ENCODE measurements at regions not wholly inside any gene's neighbourhood (a gene's known extent, or its start where the extent isn't known, plus 50 kb on each side); places are given as distances from the start of the nearest gene placed in this dataset.

GRCh38 chr13:33707449-33707848, 110.5 kb upstream of the RFC3 start:
- H3K4me1 ChIP-seq (ENCODE audit: control insufficient read depth in 1 of 2, insufficient read depth in 2 of 2, low read length in 2 of 2): no peaks in the 10 kb centered on the region
- H3K4me3 ChIP-seq (ENCODE audit: low read depth in 1 of 2, low read length in 2 of 2): no peak overlapping the region
- H3K27ac ChIP-seq (ENCODE audit: low read depth, low read length): no peak overlapping the region
- no peak overlapping the region for H3K9ac ChIP-seq (ENCODE audit: low read depth in 1 of 2, low read length in 2 of 2)
- H3K27me3 ChIP-seq (ENCODE audit: control insufficient read depth in 1 of 2, insufficient read depth in 2 of 2, low read length in 2 of 2): no peaks in the 10 kb centered on the region
- H3K36me3 ChIP-seq (ENCODE audit: control insufficient read depth in 1 of 2, insufficient read depth in 2 of 2, low read length in 2 of 2): no peaks in the 10 kb centered on the region
- peaks cover 0 to 8% of the 10 kb centered on the region in 2 donors for H3K9me3 ChIP-seq (ENCODE audit: control insufficient read depth in 1 of 2, low read length in 2 of 2)

- Histone ChIP-seq H3K27ac (ENCODE audit: low read depth, low read length) (no peak overlapping the region), H3K36me3 (ENCODE audit: control insufficient read depth in 1 of 2, insufficient read depth in 2 of 2, low read length in 2 of 2) (no peaks in the 10 kb centered on the region), H3K9ac (ENCODE audit: low read depth in 1 of 2, low read length in 2 of 2) (no peak overlapping the region), H3K4me3 (ENCODE audit: low read depth in 1 of 2, low read length in 2 of 2) (no peak overlapping the region), H3K9me3 (ENCODE audit: control insufficient read depth in 1 of 2, low read length in 2 of 2) (no peaks in the 10 kb centered on the region), H3K4me1 (ENCODE audit: control insufficient read depth in 1 of 2, insufficient read depth in 2 of 2, low read length in 2 of 2) (no peaks in the 10 kb centered on the region), H3K27me3 (ENCODE audit: control insufficient read depth in 1 of 2, insufficient read depth in 2 of 2, low read length in 2 of 2) (no peaks in the 10 kb centered on the region)
These were observed 107.0 kb upstream of the RFC3 start for GRCh38 chr13:33710924-33711323.

DNA sequence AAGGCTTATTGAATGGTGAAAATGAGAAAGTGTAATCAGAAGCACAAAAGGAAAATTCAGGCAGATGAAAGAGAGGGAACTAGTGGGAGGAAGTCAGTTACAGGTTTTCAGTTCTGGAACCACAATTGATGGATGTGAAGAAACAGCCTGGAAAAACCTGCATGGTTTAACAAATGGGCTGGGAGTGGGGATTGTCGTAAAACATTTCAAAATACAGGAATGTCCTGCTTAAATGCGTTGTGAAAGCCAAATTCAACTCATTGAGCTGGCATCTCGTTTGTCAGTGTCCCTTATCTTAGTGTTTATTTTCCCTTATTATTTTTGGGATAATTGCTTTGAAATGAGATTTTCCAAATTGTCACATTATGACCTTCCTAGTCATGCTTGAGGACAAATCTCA, 106.5 kb upstream of the RFC3 start:
- Histone ChIP-seq H3K27me3 (ENCODE audit: control insufficient read depth in 1 of 2, insufficient read depth in 2 of 2, low read length in 2 of 2) (no peaks in the 10 kb centered on the region), H3K9me3 (ENCODE audit: control insufficient read depth in 1 of 2, low read length in 2 of 2) (no peaks in the 10 kb centered on the region), H3K36me3 (ENCODE audit: control insufficient read depth in 1 of 2, insufficient read depth in 2 of 2, low read length in 2 of 2) (no peaks in the 10 kb centered on the region), H3K4me3 (ENCODE audit: low read depth in 1 of 2, low read length in 2 of 2) (no peak overlapping the region), H3K4me1 (ENCODE audit: control insufficient read depth in 1 of 2, insufficient read depth in 2 of 2, low read length in 2 of 2) (no peaks in the 10 kb centered on the region), H3K27ac (ENCODE audit: low read depth, low read length) (no peak overlapping the region), H3K9ac (ENCODE audit: low read depth in 1 of 2, low read length in 2 of 2) (no peak overlapping the region)

DNA sequence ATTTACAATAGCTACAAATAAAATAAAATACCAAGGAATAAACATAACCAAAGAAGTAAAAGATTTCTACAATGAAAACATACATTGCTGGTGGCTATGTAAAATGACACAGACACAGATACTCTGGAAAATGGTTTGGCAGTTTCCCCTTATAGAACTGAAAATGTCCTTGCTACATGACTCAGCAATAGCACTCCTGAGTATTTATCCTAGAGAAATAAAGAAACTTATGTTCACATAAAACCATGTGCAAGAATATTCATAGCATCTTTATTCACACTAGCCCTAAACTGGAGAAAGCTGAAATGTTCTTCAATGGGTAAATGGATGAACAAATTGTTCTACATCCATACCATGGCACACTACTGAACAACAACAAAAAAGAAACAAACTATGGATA, 100.2 kb upstream of the RFC3 start:
- H3K4me1 ChIP-seq (ENCODE audit: control insufficient read depth in 1 of 2, insufficient read depth in 2 of 2, low read length in 2 of 2): peaks cover 5 to 17% of the 10 kb centered on the region in 2 donors
- no peak overlapping the region for H3K9ac ChIP-seq (ENCODE audit: low read depth in 1 of 2, low read length in 2 of 2)
- H3K27ac ChIP-seq (ENCODE audit: low read depth, low read length): no peak overlapping the region
- H3K9me3 ChIP-seq (ENCODE audit: control insufficient read depth in 1 of 2, low read length in 2 of 2): no peaks in the 10 kb centered on the region
- H3K4me3 ChIP-seq (ENCODE audit: low read depth in 1 of 2, low read length in 2 of 2): no peak overlapping the region
- H3K36me3 ChIP-seq (ENCODE audit: control insufficient read depth in 1 of 2, insufficient read depth in 2 of 2, low read length in 2 of 2): no peaks in the 10 kb centered on the region
- no peaks in the 10 kb centered on the region for H3K27me3 ChIP-seq (ENCODE audit: control insufficient read depth in 1 of 2, insufficient read depth in 2 of 2, low read length in 2 of 2)

- H3K27ac ChIP-seq (ENCODE audit: low read depth, low read length): no peak overlapping the region
- no peaks in the 10 kb centered on the region for H3K9me3 ChIP-seq (ENCODE audit: control insufficient read depth in 1 of 2, low read length in 2 of 2)
- no peaks in the 10 kb centered on the region for H3K27me3 ChIP-seq (ENCODE audit: control insufficient read depth in 1 of 2, insufficient read depth in 2 of 2, low read length in 2 of 2)
- H3K36me3 ChIP-seq (ENCODE audit: control insufficient read depth in 1 of 2, insufficient read depth in 2 of 2, low read length in 2 of 2): no peaks in the 10 kb centered on the region
- H3K9ac ChIP-seq (ENCODE audit: low read depth in 1 of 2, low read length in 2 of 2): no peak overlapping the region
- H3K4me3 ChIP-seq (ENCODE audit: low read depth in 1 of 2, low read length in 2 of 2): no peak overlapping the region
- H3K4me1 ChIP-seq (ENCODE audit: control insufficient read depth in 1 of 2, insufficient read depth in 2 of 2, low read length in 2 of 2): peaks cover 12 to 26% of the 10 kb centered on the region in 2 donors
These were observed 96.2 kb upstream of the RFC3 start for GRCh38 chr13:33721724-33722123.

GRCh38 chr13:33722216-33722915, 95.6 kb upstream of the RFC3 start:
- Histone ChIP-seq H3K27me3 (ENCODE audit: control insufficient read depth in 1 of 2, insufficient read depth in 2 of 2, low read length in 2 of 2) (no peaks in the 10 kb centered on the region), H3K4me1 (ENCODE audit: control insufficient read depth in 1 of 2, insufficient read depth in 2 of 2, low read length in 2 of 2) (peaks cover 12 to 26% of the 10 kb centered on the region in 2 donors), H3K9me3 (ENCODE audit: control insufficient read depth in 1 of 2, low read length in 2 of 2) (no peaks in the 10 kb centered on the region), H3K9ac (ENCODE audit: low read depth in 1 of 2, low read length in 2 of 2) (no peak overlapping the region), H3K36me3 (ENCODE audit: control insufficient read depth in 1 of 2, insufficient read depth in 2 of 2, low read length in 2 of 2) (no peaks in the 10 kb centered on the region), H3K27ac (ENCODE audit: low read depth, low read length) (no peak overlapping the region), H3K4me3 (ENCODE audit: low read depth in 1 of 2, low read length in 2 of 2) (no peak overlapping the region)

DNA sequence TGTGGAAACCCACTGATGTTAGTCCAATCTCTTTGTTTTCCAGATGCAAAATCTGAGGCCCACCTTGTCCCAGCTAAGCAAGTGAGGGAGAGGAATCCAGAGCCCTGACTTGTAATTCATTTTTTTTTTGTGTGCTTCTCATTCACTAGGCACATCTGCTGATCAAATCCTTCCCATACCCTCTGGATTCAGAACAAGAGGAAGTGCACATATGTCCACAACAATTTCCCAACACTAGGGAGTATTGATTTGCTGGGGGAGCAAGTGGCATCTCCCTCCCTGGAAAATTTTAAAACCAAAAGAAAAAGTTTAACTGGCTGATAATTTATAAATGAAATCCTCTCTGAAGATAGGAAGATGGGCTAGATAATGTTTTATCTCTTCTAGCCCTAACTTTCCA, 94.6 kb upstream of the RFC3 start:
- Histone ChIP-seq H3K9ac (ENCODE audit: low read depth in 1 of 2, low read length in 2 of 2) (no peak overlapping the region), H3K36me3 (ENCODE audit: control insufficient read depth in 1 of 2, insufficient read depth in 2 of 2, low read length in 2 of 2) (no peaks in the 10 kb centered on the region), H3K9me3 (ENCODE audit: control insufficient read depth in 1 of 2, low read length in 2 of 2) (no peaks in the 10 kb centered on the region), H3K4me1 (ENCODE audit: control insufficient read depth in 1 of 2, insufficient read depth in 2 of 2, low read length in 2 of 2) (peaks cover 15 to 31% of the 10 kb centered on the region in 2 donors), H3K4me3 (ENCODE audit: low read depth in 1 of 2, low read length in 2 of 2) (no peak overlapping the region), H3K27ac (ENCODE audit: low read depth, low read length) (no peak overlapping the region), H3K27me3 (ENCODE audit: control insufficient read depth in 1 of 2, insufficient read depth in 2 of 2, low read length in 2 of 2) (no peaks in the 10 kb centered on the region)

GRCh38 chr13:33723772-33724435, 94.0 kb upstream of the RFC3 start:
- no peaks in the 10 kb centered on the region for H3K27me3 ChIP-seq (ENCODE audit: control insufficient read depth in 1 of 2, insufficient read depth in 2 of 2, low read length in 2 of 2)
- H3K4me3 ChIP-seq (ENCODE audit: low read depth in 1 of 2, low read length in 2 of 2): no peak overlapping the region
- no peak overlapping the region for H3K9ac ChIP-seq (ENCODE audit: low read depth in 1 of 2, low read length in 2 of 2)
- H3K27ac ChIP-seq (ENCODE audit: low read depth, low read length): no peak overlapping the region
- no peaks in the 10 kb centered on the region for H3K9me3 ChIP-seq (ENCODE audit: control insufficient read depth in 1 of 2, low read length in 2 of 2)
- peaks cover 17 to 36% of the 10 kb centered on the region in 2 donors for H3K4me1 ChIP-seq (ENCODE audit: control insufficient read depth in 1 of 2, insufficient read depth in 2 of 2, low read length in 2 of 2)
- no peaks in the 10 kb centered on the region for H3K36me3 ChIP-seq (ENCODE audit: control insufficient read depth in 1 of 2, insufficient read depth in 2 of 2, low read length in 2 of 2)

DNA sequence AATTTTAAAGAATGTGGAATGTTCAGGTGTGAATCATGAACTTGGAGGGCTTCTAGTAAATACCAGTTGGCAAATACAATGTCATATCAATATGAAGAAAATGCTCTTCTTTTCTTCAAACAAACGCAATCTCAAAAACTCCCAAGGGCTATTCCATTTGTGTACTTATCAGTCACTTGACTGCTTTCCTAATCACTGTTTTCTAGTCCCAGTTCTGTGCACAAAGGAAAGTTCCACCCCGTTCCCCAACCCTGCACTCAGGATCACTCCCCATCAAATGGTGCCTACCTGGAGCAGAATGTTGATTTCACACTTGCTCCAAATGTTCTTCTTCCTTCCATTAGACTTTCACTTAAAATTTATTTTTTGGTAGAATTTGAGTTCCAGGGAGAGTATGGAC, 92.6 kb upstream of the RFC3 start:
- Histone ChIP-seq H3K9me3 (ENCODE audit: control insufficient read depth in 1 of 2, low read length in 2 of 2) (no peaks in the 10 kb centered on the region), H3K27ac (ENCODE audit: low read depth, low read length) (no peak overlapping the region), H3K36me3 (ENCODE audit: control insufficient read depth in 1 of 2, insufficient read depth in 2 of 2, low read length in 2 of 2) (no peaks in the 10 kb centered on the region), H3K4me1 (ENCODE audit: control insufficient read depth in 1 of 2, insufficient read depth in 2 of 2, low read length in 2 of 2) (peaks cover 17 to 37% of the 10 kb centered on the region in 2 donors), H3K9ac (ENCODE audit: low read depth in 1 of 2, low read length in 2 of 2) (no peak overlapping the region), H3K4me3 (ENCODE audit: low read depth in 1 of 2, low read length in 2 of 2) (no peak overlapping the region), H3K27me3 (ENCODE audit: control insufficient read depth in 1 of 2, insufficient read depth in 2 of 2, low read length in 2 of 2) (no peaks in the 10 kb centered on the region)

DNA sequence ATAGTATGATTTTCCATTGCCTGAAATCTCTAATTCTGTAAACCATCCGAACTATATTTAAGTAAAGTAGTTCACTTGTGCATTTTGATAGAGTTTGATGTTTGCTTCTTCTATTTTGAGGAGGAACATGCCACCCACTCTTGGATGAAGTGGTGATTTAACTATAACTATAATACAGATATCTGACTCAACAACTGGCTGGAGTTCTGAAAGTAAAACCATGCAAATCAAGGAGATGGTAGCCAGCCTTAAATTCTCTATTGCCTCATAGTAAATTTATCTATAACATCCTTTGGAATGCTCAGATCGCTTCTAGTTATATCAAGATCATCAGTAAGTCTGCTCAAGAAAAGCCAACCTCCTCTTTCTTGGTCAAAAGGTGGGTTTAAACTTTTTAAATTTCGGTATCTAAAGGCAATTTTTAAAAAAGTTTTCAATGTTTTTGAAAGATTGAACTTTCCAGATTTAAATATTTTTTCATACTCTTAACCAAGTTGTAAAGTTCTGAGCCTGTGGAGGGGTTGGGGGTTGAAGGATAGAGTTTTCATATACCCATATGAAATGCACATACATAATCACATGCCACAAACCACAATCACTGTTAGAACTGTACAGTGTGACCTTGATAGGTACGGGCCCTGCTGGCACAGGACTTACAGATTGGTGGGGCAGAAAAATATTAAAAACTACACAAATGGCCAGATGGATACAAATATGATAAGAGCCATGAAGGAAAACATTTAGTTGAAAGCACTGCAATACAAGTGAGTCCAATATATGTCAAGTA, 90.5 kb upstream of the RFC3 start:
- no peaks in the 10 kb centered on the region for H3K36me3 ChIP-seq (ENCODE audit: control insufficient read depth in 1 of 2, insufficient read depth in 2 of 2, low read length in 2 of 2)
- H3K27ac ChIP-seq (ENCODE audit: low read depth, low read length): no peak overlapping the region
- no peaks in the 10 kb centered on the region for H3K27me3 ChIP-seq (ENCODE audit: control insufficient read depth in 1 of 2, insufficient read depth in 2 of 2, low read length in 2 of 2)
- peaks cover 12 to 23% of the 10 kb centered on the region in 2 donors for H3K4me1 ChIP-seq (ENCODE audit: control insufficient read depth in 1 of 2, insufficient read depth in 2 of 2, low read length in 2 of 2)
- H3K4me3 ChIP-seq (ENCODE audit: low read depth in 1 of 2, low read length in 2 of 2): no peak overlapping the region
- H3K9ac ChIP-seq (ENCODE audit: low read depth in 1 of 2, low read length in 2 of 2): no peak overlapping the region
- no peaks in the 10 kb centered on the region for H3K9me3 ChIP-seq (ENCODE audit: control insufficient read depth in 1 of 2, low read length in 2 of 2)

Data from duodenal mucosa (tissue), 2 donors.